ENCODE measurements at regions not wholly inside any gene's neighbourhood (a gene's known extent, or its start where the extent isn't known, plus 50 kb on each side); places are given as distances from the start of the nearest gene placed in this dataset.

- no peak for DNase-seq (ENCODE audit: low read depth, low spot score)
Observed at GRCh38 chr16:85254051-85254450, 141.8 kb upstream of the CIBAR2 start.

GRCh38 chr16:85254921-85255320 is 142.6 kb upstream of the CIBAR2 start:
- DNase-seq (ENCODE audit: low read depth, low spot score): no peak

GRCh38 chr16:85255777-85256176 is 143.5 kb upstream of the CIBAR2 start:
- DNase-seq (ENCODE audit: low read depth, low spot score): no peak

- DNase-seq (ENCODE audit: low read depth, low spot score): no peak
Observed at GRCh38 chr16:85256190-85256739, 144.0 kb upstream of the CIBAR2 start.

- DNase-seq (ENCODE audit: low read depth, low spot score): no peak
Observed at GRCh38 chr16:85257483-85257882, 145.2 kb upstream of the CIBAR2 start.

- DNase-seq (ENCODE audit: low read depth, low spot score): no peak
Observed at GRCh38 chr16:85258166-85258565, 145.9 kb upstream of the CIBAR2 start.

- DNase-seq (ENCODE audit: low read depth, low spot score): no peak
Observed at GRCh38 chr16:85258629-85259028, 146.4 kb upstream of the CIBAR2 start.

- no peak for DNase-seq (ENCODE audit: low read depth, low spot score)
Observed at GRCh38 chr16:85259115-85259831, 147.0 kb upstream of the CIBAR2 start.

- no peak for DNase-seq (ENCODE audit: low read depth, low spot score)
Observed at GRCh38 chr16:85259832-85260167, 147.5 kb upstream of the CIBAR2 start.

- no peak for DNase-seq (ENCODE audit: low read depth, low spot score)
Observed at GRCh38 chr16:85261204-85261603, 148.9 kb upstream of the CIBAR2 start.

- no peak for DNase-seq (ENCODE audit: low read depth, low spot score)
Observed at GRCh38 chr16:85261657-85262557, 149.6 kb upstream of the CIBAR2 start.

GRCh38 chr16:85262558-85263238 is 150.4 kb upstream of the CIBAR2 start:
- no peak for DNase-seq (ENCODE audit: low read depth, low spot score)

- DNase-seq (ENCODE audit: low read depth, low spot score): no peak
Observed at GRCh38 chr16:85263239-85263585, 150.9 kb upstream of the CIBAR2 start.

- DNase-seq (ENCODE audit: low read depth, low spot score): no peak
Observed at GRCh38 chr16:85264752-85265151, 152.5 kb upstream of the CIBAR2 start.

- DNase-seq (ENCODE audit: low read depth, low spot score): no peak
Observed at GRCh38 chr16:85265161-85265784, 153.0 kb upstream of the CIBAR2 start.

- no peak for DNase-seq (ENCODE audit: low read depth, low spot score)
Observed at GRCh38 chr16:85265810-85266209, 153.5 kb upstream of the CIBAR2 start.

- DNase-seq (ENCODE audit: low read depth, low spot score): no peak
Observed at GRCh38 chr16:85266857-85267256, 154.6 kb upstream of the CIBAR2 start.

GRCh38 chr16:85267414-85267945 is 155.2 kb upstream of the CIBAR2 start:
- DNase-seq (ENCODE audit: low read depth, low spot score): no peak

GRCh38 chr16:85269165-85269564 is 156.9 kb upstream of the CIBAR2 start:
- DNase-seq (ENCODE audit: low read depth, low spot score): no peak

GRCh38 chr16:85270374-85270773 is 158.1 kb upstream of the CIBAR2 start:
- DNase-seq (ENCODE audit: low read depth, low spot score): no peak

- DNase-seq (ENCODE audit: low read depth, low spot score): no peak
Observed at GRCh38 chr16:85271198-85271597, 158.9 kb upstream of the CIBAR2 start.
